GM12878 (cell line): ENCODE measurements at regions not wholly inside any gene's neighbourhood (a gene's known extent, or its start where the extent isn't known, plus 50 kb on each side); places are given as distances from the start of the nearest gene placed in this dataset.

Experiments
- CHD2 ChIP-seq: IDR thresholded peaks from 2 replicates; pipeline ENCODE4 v1.6.1; 2011; ENCODE audit warnings: low read depth, low read length, improper control_type of control experiment, borderline replicate concordance
- RBBP5 ChIP-seq: fragments of 200-600 bp; sonication (generic); conservative IDR thresholded peaks from 2 replicates; pipeline ENCODE4 v1.6.1; 2016
- TF ChIP-seq, protein P1 (sequence below): IDR thresholded peaks from 2 replicates; pipeline ENCODE4 v1.6.1; 2012; ENCODE audit warnings: low read depth, low read length, improper control_type of control experiment

DNA sequence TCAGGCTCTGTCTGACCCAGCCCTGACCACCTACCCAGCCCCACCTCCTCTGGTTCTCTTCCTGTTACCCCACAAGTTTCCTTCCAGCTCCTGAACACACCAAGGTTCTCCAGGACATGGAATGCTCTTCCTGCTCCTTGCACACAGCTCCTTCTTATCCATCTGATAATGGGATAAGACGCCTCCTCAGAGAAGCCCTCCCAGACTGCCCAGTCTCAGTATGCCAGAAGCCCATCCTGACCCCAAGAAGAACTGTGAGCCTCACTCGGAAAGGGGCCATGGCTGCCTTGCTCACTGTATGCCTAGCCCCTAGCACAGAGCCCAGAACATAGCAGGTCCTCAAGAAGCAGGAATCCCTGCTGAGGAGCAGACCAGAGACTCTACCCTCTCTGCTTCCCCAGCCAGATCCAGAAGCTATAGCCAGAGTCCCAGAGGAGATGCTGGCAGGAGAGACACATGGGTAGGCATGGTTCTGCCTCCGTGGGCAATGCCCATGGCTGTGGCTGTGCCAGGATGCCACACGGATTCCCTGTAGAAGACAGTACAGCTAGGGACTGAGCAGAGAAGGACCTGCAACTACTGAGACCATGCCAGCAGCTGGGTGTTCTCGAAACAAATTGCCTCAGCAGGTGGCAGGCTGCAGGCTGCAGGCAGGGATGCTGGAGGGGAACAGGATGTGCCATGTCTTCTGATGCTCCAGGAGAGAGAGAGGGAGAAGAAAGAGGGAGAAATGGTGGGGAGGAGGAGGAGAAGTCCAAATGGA lies 74.0 kb upstream of the LINGO1 start:
- TF ChIP-seq, protein P1, sequence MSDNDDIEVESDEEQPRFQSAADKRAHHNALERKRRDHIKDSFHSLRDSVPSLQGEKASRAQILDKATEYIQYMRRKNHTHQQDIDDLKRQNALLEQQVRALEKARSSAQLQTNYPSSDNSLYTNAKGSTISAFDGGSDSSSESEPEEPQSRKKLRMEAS = no peak
- TF ChIP-seq CHD2 = no peak
- TF ChIP-seq RBBP5 = no peak
